Liver (tissue), 8 donors: ENCODE measurements at regions not wholly inside any gene's neighbourhood (a gene's known extent, or its start where the extent isn't known, plus 50 kb on each side); places are given as distances from the start of the nearest gene placed in this dataset.

Experiments used
- DNase-seq: peaks from one replicate; pipeline ENCODE4 v3.0.0-alpha.2; 2017; ENCODE audit warnings: low spot score
- H3K27ac ChIP-seq, 2 donors: one replicate each; pipeline ENCODE4 v1.7.0; 2013; ENCODE audit warnings: inconsistent platforms in 2 of 2, low read length in 2 of 2, control low read depth in 1 of 2, low read depth in 1 of 2, mild to moderate bottlenecking in 1 of 2
- H3K27me3 ChIP-seq, 4 donors: one replicate each; pipeline versions ENCODE4 v1.6.1 to v1.7.0; 2013; ENCODE audit warnings: low read length in 3 of 4, inconsistent platforms in 1 of 4, mild to moderate bottlenecking in 1 of 4, moderate library complexity in 1 of 4; ENCODE audit not compliant: control insufficient read depth in 4 of 4, insufficient read depth in 4 of 4
- H3K36me3 ChIP-seq, 4 donors: one replicate each; pipeline versions ENCODE4 v1.6.1 to v1.7.0; 2013; ENCODE audit warnings: low read length in 3 of 4, mild to moderate bottlenecking in 3 of 4, low read depth in 1 of 4, moderate library complexity in 1 of 4; ENCODE audit not compliant: control insufficient read depth in 4 of 4, insufficient read depth in 3 of 4
- H3K4me1 ChIP-seq, 4 donors: one replicate each; pipeline versions ENCODE4 v1.6.1 to v1.7.0; 2013; ENCODE audit warnings: low read length in 3 of 4, mild to moderate bottlenecking in 3 of 4, moderate library complexity in 1 of 4; ENCODE audit not compliant: control insufficient read depth in 4 of 4, insufficient read depth in 4 of 4
- H3K4me3 ChIP-seq, 3 donors: one replicate each; pipeline versions ENCODE4 v1.6.1 to v1.7.0; 2013; ENCODE audit warnings: low read length in 3 of 3, control low read depth in 1 of 3, low read depth in 1 of 3, mild to moderate bottlenecking in 1 of 3
- H3K9ac ChIP-seq, 2 donors: one replicate each; pipeline ENCODE4 v1.7.0; 2013; ENCODE audit warnings: low read length in 2 of 2, mild to moderate bottlenecking in 2 of 2, moderate library complexity in 2 of 2, control low read depth in 1 of 2, low read depth in 1 of 2
- H3K9me3 ChIP-seq, 4 donors: one replicate each; pipeline versions ENCODE4 v1.6.1 to v1.7.0; 2013; ENCODE audit warnings: low read length in 3 of 4; ENCODE audit not compliant: control insufficient read depth in 4 of 4
- ATF3 ChIP-seq: IDR thresholded peaks from 2 replicates; pipeline ENCODE4 v1.6.1; 2016; ENCODE audit warnings: antibody characterized with exemption
- CTCF ChIP-seq: fragments of 150-350 bp; IDR thresholded peaks from 2 replicates; pipeline ENCODE4 v1.5.1; 2017; ENCODE audit warnings: improper control_type of control experiment, low read depth, low read length; ENCODE audit not compliant: missing input control
- EGR1 ChIP-seq, 2 donors: IDR thresholded peaks; 2 replicates each; pipeline ENCODE4 v1.6.1; 2016 to 2018; ENCODE audit warnings: antibody characterized with exemption in 2 of 2, low read depth in 2 of 2
- FOXA1 ChIP-seq: IDR thresholded peaks from 2 replicates; pipeline ENCODE4 v1.6.1; 2016; ENCODE audit warnings: antibody characterized with exemption
- FOXA2 ChIP-seq: IDR thresholded peaks from 2 replicates; pipeline ENCODE4 v1.6.1; 2016; ENCODE audit warnings: antibody characterized with exemption
- GABPA ChIP-seq, 2 donors: IDR thresholded peaks in 1 of 2; conservative IDR thresholded peaks in 1 of 2; 2 replicates each; pipeline ENCODE4 v1.6.1; 2016; ENCODE audit warnings: antibody characterized with exemption in 2 of 2, mild to moderate bottlenecking in 1 of 2, moderate library complexity in 1 of 2
- HNF4A ChIP-seq, 2 donors: conservative IDR thresholded peaks; 2 replicates each; pipeline ENCODE4 v1.6.1; 2016; ENCODE audit warnings: antibody characterized with exemption in 2 of 2, mild to moderate bottlenecking in 2 of 2
- HNF4G ChIP-seq: IDR thresholded peaks from 2 replicates; pipeline ENCODE4 v1.6.1; 2016; ENCODE audit warnings: antibody characterized with exemption
- JUND ChIP-seq, 2 donors: IDR thresholded peaks; 2 replicates each; pipeline ENCODE4 v1.6.1; 2016; ENCODE audit warnings: antibody characterized with exemption in 2 of 2
- MAX ChIP-seq: IDR thresholded peaks from 2 replicates; pipeline ENCODE4 v1.6.1; 2016; ENCODE audit warnings: antibody characterized with exemption
- NR2F2 ChIP-seq: IDR thresholded peaks from 2 replicates; pipeline ENCODE4 v1.6.1; 2016; ENCODE audit warnings: antibody characterized with exemption
- RAD21 ChIP-seq, 2 donors: IDR thresholded peaks; 2 replicates each; pipeline ENCODE4 v1.6.1; 2016; ENCODE audit warnings: antibody characterized with exemption in 2 of 2, mild to moderate bottlenecking in 2 of 2
- REST ChIP-seq: IDR thresholded peaks from 2 replicates; pipeline ENCODE4 v1.6.1; 2016; ENCODE audit warnings: antibody characterized with exemption, mild to moderate bottlenecking
- RXRA ChIP-seq, 2 donors: IDR thresholded peaks; 2 replicates each; pipeline ENCODE4 v1.6.1; 2017 to 2018; ENCODE audit warnings: antibody characterized with exemption in 2 of 2, mild to moderate bottlenecking in 1 of 2
- SP1 ChIP-seq: IDR thresholded peaks from 2 replicates; pipeline ENCODE4 v1.6.1; 2018; ENCODE audit warnings: antibody characterized with exemption, mild to moderate bottlenecking
- TAF1 ChIP-seq: conservative IDR thresholded peaks from 2 replicates; pipeline ENCODE4 v1.6.1; 2016; ENCODE audit warnings: antibody characterized with exemption, mild to moderate bottlenecking
- YY1 ChIP-seq: IDR thresholded peaks from 2 replicates; pipeline ENCODE4 v1.6.1; 2016; ENCODE audit warnings: antibody characterized with exemption, mild to moderate bottlenecking
- ZBTB33 ChIP-seq: IDR thresholded peaks from 2 replicates; pipeline ENCODE4 v1.6.1; 2016; ENCODE audit warnings: antibody characterized with exemption
- WGBS: extraction: QIAGEN DNeasy Blood & Tissue Kit; methylation state at CpG from one replicate; pipeline ENCODE4 v1.1.7; 2013; 5-methylcytosine and 5-hydroxymethylcytosine counted together
- donor health status: healthy.
- donor health status: healthy.
- donor health status: healthy.
- donor health status: healthy.
- donor health status: healthy.

- no peak overlapping the region for H3K9ac ChIP-seq
- TF ChIP-seq ATF3 (no peak), NR2F2 (no peak), CTCF (no peak), JUND (IDR thresholded peaks at IDR 0.05) (no peak), REST (no peak), HNF4A (conservative IDR thresholded peaks at IDR 0.05) (no peak), SP1 (no peak), FOXA1 (no peak), RAD21 (IDR thresholded peaks at IDR 0.05) (no peak), HNF4G (no peak), GABPA (IDR thresholded peaks at IDR 0.05 in 1 of 2, conservative IDR thresholded peaks at IDR 0.05 in 1 of 2) (no peak), TAF1 (no peak), YY1 (no peak), ZBTB33 (no peak), MAX (no peak), EGR1 (IDR thresholded peaks at IDR 0.05; ENCODE audit: low read depth in 2 of 2) (no peak), FOXA2 (no peak), RXRA (IDR thresholded peaks at IDR 0.05) (no peak)
- no peaks in the 10 kb centered on the region for H3K27me3 ChIP-seq
- H3K4me3 ChIP-seq = no peak overlapping the region
- no peak for DNase-seq
- no peak overlapping the region for H3K27ac ChIP-seq
- no peaks in the 10 kb centered on the region for H3K9me3 ChIP-seq
- peaks cover 2 to 18% (median 14%) of the 10 kb centered on the region in 4 donors for H3K4me1 ChIP-seq
- WGBS = 74% methylated on average over 6 of the region's 6 CpGs
- H3K36me3 ChIP-seq = no peaks in the 10 kb centered on the region
Observed at GRCh38 chr6:137403443-137403842, 90.8 kb downstream of the OLIG3 start.
